Peyer's patch (tissue), 4 donors: ENCODE measurements at regions not wholly inside any gene's neighbourhood (a gene's known extent, or its start where the extent isn't known, plus 50 kb on each side); places are given as distances from the start of the nearest gene placed in this dataset.

Source experiments
- CTCF ChIP-seq, 6 experiments: fragments of 450-650 bp in 4 of 6; fragments of 200-600 bp in 2 of 6; sonication (generic) in 1 of 6; IDR thresholded peaks; one replicate each; pipeline ENCODE4 v1.5.1; 2017 to 2019; ENCODE audit warnings: antibody characterized with exemption in 6 of 6, mild to moderate bottlenecking in 3 of 6, moderate library complexity in 1 of 6
- POLR2A ChIP-seq, 2 donors: fragments of 450-650 bp; IDR thresholded peaks; one replicate each; pipeline ENCODE4 v1.5.1; 2017; ENCODE audit warnings: antibody characterized with exemption in 2 of 2, mild to moderate bottlenecking in 2 of 2, moderate library complexity in 2 of 2

- no peak for TF ChIP-seq CTCF (IDR thresholded peaks at IDR 0.05)
- no peak for TF ChIP-seq POLR2A (IDR thresholded peaks at IDR 0.05)
Observed at GRCh38 chr6:4347877-4348276, 212.5 kb upstream of the ECI2 start.
